ENCODE measurements at regions not wholly inside any gene's neighbourhood (a gene's known extent, or its start where the extent isn't known, plus 50 kb on each side); places are given as distances from the start of the nearest gene placed in this dataset.

DNA sequence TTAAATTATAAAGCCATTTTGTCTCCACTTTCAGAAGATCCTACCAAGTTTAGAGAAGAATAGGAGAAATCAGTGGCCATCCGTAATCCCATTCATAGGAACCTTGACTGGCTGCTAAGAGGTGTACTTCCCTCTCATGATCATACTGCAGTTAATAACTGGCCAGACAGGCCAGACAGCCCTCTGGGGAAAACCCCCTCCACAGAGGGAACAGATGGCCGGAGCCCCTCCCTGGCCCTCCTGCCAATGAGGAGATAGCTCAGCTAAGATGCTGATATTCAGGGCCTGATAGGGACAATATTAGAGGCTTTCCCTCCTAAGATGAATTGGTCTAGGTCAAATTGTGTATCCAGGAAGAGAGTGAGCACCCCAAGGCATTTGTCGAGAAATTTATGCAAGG is 200.0 kb upstream of the MAOA start:
- no peak overlapping the region for H3K27ac ChIP-seq (ENCODE audit: low read depth, low read length, poor library complexity, severe bottlenecking)
- H3K4me2 ChIP-seq (ENCODE audit: low read length), result no peak overlapping the region
- DNase-seq (ENCODE audit: low spot score), result no peak
- no peaks in the 10 kb centered on the region for H3K9me2 ChIP-seq (ENCODE audit: insufficient read depth, low read length)
- no peaks in the 10 kb centered on the region for H3K36me3 ChIP-seq (ENCODE audit: insufficient read depth, low read length)
- H3K4me3 ChIP-seq (ENCODE audit: low read depth, low read length, poor library complexity, severe bottlenecking), result no peak overlapping the region
- ChIA-PET CTCF (ENCODE audit: unreplicated experiment) (no interaction called here), POLR2A (no interaction called here)
- no TSS peak for BruUV-seq (replicated peaks)
- H4K20me1 ChIP-seq (ENCODE audit: insufficient read depth, low read length), result no peaks in the 10 kb centered on the region
- TF ChIP-seq EZH2phosphoT487 (IDR thresholded peaks at IDR 0.05; ENCODE audit: borderline replicate concordance, low read depth, low read length), result no peak
- TF ChIP-seq, protein P1, sequence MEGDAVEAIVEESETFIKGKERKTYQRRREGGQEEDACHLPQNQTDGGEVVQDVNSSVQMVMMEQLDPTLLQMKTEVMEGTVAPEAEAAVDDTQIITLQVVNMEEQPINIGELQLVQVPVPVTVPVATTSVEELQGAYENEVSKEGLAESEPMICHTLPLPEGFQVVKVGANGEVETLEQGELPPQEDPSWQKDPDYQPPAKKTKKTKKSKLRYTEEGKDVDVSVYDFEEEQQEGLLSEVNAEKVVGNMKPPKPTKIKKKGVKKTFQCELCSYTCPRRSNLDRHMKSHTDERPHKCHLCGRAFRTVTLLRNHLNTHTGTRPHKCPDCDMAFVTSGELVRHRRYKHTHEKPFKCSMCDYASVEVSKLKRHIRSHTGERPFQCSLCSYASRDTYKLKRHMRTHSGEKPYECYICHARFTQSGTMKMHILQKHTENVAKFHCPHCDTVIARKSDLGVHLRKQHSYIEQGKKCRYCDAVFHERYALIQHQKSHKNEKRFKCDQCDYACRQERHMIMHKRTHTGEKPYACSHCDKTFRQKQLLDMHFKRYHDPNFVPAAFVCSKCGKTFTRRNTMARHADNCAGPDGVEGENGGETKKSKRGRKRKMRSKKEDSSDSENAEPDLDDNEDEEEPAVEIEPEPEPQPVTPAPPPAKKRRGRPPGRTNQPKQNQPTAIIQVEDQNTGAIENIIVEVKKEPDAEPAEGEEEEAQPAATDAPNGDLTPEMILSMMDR (conservative IDR thresholded peaks at IDR 0.05; ENCODE audit: low read length), result no peak
- no peaks in the 10 kb centered on the region for H3K4me1 ChIP-seq (ENCODE audit: insufficient read depth, low read length, poor library complexity, severe bottlenecking)
- no peak overlapping the region for H2AFZ ChIP-seq (ENCODE audit: low read length)
- H3K9me3 ChIP-seq (ENCODE audit: low read length), result no peaks in the 10 kb centered on the region
- intact Hi-C loops (cut with micrococcal nuclease; ENCODE audit: unreplicated experiment), result no loop called here
- H3K79me2 ChIP-seq (ENCODE audit: insufficient read depth, low read depth, low read length), result no peaks in the 10 kb centered on the region

DNA sequence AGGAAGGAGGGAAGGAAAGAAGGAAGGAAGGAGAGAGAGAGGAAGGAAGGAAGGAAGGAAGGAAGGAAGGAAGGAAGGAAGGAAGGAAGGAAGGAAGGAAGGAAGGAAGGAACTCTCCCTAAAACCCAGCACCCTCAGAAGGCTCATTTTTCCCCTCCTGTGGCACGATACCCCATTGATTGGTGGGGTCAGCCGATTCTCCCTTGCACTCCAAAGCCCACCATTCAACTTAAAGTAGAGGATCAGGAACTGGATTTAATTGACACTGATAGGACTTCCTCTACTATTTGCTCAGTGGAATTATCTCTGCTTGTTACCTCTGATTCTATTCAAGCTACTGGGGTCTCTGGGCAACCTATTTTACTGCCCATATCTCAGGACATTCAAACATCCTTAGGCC is 199.2 kb upstream of the MAOA start:
- Histone ChIP-seq H4K20me1 (ENCODE audit: insufficient read depth, low read length) (no peaks in the 10 kb centered on the region), H3K9me2 (ENCODE audit: insufficient read depth, low read length) (no peaks in the 10 kb centered on the region), H3K79me2 (ENCODE audit: insufficient read depth, low read depth, low read length) (no peaks in the 10 kb centered on the region), H3K4me3 (ENCODE audit: low read depth, low read length, poor library complexity, severe bottlenecking) (no peak overlapping the region), H2AFZ (ENCODE audit: low read length) (no peak overlapping the region), H3K27ac (ENCODE audit: low read depth, low read length, poor library complexity, severe bottlenecking) (no peak overlapping the region), H3K36me3 (ENCODE audit: insufficient read depth, low read length) (no peaks in the 10 kb centered on the region), H3K9me3 (ENCODE audit: low read length) (no peaks in the 10 kb centered on the region), H3K4me2 (ENCODE audit: low read length) (no peak overlapping the region), H3K4me1 (ENCODE audit: insufficient read depth, low read length, poor library complexity, severe bottlenecking) (no peaks in the 10 kb centered on the region)
- intact Hi-C loops (cut with micrococcal nuclease; ENCODE audit: unreplicated experiment), result no loop called here
- POLR2A ChIA-PET, result interaction anchor here (0.6 kb wide), 1 partner anchor 13 kb away, joined by 3 read pairs; no protein-coding TSS in a partner anchor
- CTCF ChIA-PET (ENCODE audit: unreplicated experiment), result no interaction called here
- BruUV-seq (replicated peaks), result no TSS peak
- no peak for DNase-seq (ENCODE audit: low spot score)
- no peak for TF ChIP-seq EZH2phosphoT487 (IDR thresholded peaks at IDR 0.05; ENCODE audit: borderline replicate concordance, low read depth, low read length)
- TF ChIP-seq, protein P1 (conservative IDR thresholded peaks at IDR 0.05; ENCODE audit: low read length), result no peak

DNA sequence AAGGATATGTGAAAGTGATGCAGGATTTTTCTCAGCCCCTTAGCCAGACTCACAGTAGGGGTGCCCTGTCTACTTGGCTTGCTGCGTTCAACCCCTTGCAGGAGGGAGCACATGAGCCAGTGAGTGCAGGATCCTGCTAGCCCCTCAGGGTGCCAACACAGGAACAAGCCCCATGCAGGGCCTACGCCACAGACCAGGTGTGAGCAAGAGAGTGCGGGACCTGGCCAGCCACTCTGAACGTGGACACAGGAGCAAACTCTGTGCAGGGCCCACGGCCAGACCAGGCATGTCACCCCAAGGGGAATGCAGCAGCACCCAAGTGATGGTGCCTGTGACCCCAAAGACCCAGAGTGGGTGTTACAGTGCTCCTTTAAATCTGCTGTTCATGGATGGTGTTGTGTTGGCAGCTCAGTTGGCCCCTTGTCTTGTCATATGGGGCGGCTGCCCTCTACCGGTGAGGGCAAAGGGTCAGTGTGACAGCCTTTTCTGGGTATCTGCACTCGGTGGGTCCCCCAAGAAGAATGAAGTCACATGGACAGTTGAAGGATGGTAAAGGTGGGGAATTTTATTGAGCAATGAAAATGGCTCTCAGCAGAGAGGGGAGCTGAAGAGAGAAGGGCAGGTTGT is 188.4 kb upstream of the MAOA start:
- intact Hi-C loops (cut with micrococcal nuclease; ENCODE audit: unreplicated experiment), result no loop called here
- Histone ChIP-seq H3K27ac (ENCODE audit: low read depth, low read length, poor library complexity, severe bottlenecking) (no peak overlapping the region), H3K9me3 (ENCODE audit: low read length) (no peaks in the 10 kb centered on the region), H4K20me1 (ENCODE audit: insufficient read depth, low read length) (no peaks in the 10 kb centered on the region), H3K4me2 (ENCODE audit: low read length) (no peak overlapping the region), H3K4me3 (ENCODE audit: low read depth, low read length, poor library complexity, severe bottlenecking) (no peak overlapping the region), H3K9me2 (ENCODE audit: insufficient read depth, low read length) (no peaks in the 10 kb centered on the region), H3K79me2 (ENCODE audit: insufficient read depth, low read depth, low read length) (no peaks in the 10 kb centered on the region), H3K4me1 (ENCODE audit: insufficient read depth, low read length, poor library complexity, severe bottlenecking) (no peaks in the 10 kb centered on the region), H3K36me3 (ENCODE audit: insufficient read depth, low read length) (no peaks in the 10 kb centered on the region), H2AFZ (ENCODE audit: low read length) (no peak overlapping the region)
- TF ChIP-seq EZH2phosphoT487 (IDR thresholded peaks at IDR 0.05; ENCODE audit: borderline replicate concordance, low read depth, low read length), result no peak
- TF ChIP-seq, protein P1 (conservative IDR thresholded peaks at IDR 0.05; ENCODE audit: low read length), result no peak
- POLR2A ChIA-PET, result no interaction called here
- BruUV-seq (replicated peaks), result no TSS peak
- CTCF ChIA-PET (ENCODE audit: unreplicated experiment), result no interaction called here
- no peak for DNase-seq (ENCODE audit: low spot score)
